ENCODE measurements at regions not wholly inside any gene's neighbourhood (a gene's known extent, or its start where the extent isn't known, plus 50 kb on each side); places are given as distances from the start of the nearest gene placed in this dataset.
"Not testable (repeated sequence)": the region's sequence is repeated elsewhere in the genome, so short reads cannot be mapped to it uniquely, and the experiment has no call there.

DNA sequence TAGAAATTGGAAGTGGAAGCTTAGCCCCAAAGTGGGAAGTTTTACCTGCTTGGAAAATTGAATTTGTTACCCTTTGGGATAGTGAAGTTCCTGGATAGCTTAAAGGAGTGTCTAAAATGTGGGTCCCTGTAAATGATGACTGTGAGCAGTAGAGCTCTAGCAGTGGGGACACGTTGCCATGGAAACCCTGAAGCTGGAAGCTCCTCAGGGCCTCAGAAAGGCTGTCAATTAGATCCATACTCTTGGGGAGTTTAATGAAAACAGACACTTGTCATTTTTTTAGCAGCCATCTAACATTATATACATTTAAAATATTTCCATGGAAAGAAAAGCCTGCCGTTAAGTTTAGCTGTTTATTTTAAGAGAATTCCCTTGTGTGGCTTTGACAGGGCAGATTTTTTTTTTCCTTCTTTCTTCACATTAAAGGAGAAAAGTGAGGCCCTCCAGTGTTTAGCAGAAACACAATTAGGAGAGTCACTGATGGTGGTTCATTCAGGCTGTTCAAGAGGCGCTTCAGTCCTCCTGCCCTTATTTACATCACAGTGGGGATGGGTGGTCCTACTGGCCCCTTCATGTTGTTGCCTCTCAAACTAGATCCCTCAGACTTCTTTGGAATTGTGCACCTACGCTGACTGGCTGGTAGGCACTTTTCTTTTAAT is 518.4 kb downstream of the CCSER2 start:
- DNase-seq (ENCODE audit: low read depth) = no peak

DNA sequence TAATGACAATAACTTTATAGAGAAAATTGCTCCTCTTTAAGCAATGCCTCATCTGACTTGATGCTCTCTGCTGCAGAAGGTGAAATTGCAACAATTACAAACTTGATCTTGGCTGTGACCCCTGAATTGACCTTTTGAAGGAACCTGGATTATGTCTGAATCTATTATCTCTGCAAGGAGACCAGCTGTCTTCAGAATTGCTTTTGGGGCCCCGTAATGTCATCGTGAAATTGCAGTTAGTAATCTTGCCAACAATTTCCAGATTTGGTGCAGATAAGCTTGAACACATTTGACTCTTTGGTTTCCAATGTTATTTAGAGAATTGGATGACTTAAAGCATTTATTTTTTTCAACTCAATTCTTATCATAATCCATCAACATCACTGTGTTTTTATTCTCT is 520.6 kb downstream of the CCSER2 start:
- DNase-seq (ENCODE audit: low read depth) = no peak

DNA sequence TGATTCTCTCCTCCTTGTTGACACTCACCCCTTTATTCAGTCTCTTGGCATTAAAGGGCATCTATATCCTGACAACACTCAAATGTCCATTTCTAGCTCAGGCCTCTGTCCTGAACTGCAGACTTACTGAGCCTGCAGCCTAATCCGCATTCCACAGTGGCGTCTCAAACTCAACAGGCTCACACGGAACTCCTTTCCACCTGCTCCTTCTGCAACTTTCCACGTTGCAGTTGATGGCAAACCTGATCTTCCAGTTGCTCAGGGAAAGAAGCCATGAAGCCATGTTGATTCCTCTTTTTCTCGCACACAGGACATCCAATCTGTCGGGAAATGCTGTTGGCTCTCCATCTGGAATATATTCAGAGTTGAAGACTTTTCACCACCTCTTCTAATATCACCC is 522.4 kb downstream of the CCSER2 start:
- no peak for DNase-seq (ENCODE audit: low read depth)

DNA sequence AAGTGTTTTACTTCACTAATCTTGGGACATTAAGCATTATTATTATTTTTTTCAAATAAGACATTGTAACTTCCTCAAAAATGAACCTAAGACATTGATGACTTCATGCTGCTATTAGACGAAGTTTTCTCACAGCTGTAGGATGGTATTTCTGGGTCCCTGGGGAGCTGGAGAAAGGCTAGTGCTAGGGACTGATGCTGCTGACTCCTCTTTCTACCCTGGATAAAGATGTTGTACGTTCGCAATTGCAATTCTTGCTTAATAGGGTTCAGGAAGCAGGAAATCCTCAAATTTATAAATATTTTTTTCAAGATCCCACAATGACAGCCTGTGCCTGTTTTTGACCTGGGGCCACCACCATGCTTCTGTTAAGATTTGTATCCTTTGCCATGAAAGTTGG is 526.0 kb downstream of the CCSER2 start:
- no peak for DNase-seq (ENCODE audit: low read depth)

GRCh38 chr10:84860855-84861254 is 532.5 kb downstream of the CCSER2 start:
- no peak for DNase-seq (ENCODE audit: low read depth)

DNA sequence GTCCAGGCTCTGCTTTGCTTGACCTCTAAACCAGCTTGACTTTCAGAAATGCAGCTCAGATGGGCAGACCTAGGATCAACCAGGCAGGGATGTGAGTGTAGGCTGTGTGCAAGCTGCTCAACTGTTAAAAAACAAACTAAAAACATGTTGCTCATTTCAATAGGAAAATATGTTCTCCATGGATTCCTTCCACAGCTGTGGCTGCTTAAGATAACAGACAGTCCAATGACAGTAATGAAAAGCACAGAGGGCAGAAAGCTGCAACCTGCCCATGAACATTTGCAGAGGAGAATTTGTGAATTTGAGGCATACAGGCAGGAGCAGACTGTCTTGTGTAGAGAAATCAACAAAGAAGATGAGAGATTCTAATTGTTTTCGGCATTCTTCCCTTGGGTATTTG is 534.2 kb downstream of the CCSER2 start:
- DNase-seq (ENCODE audit: low read depth) = no peak

DNA sequence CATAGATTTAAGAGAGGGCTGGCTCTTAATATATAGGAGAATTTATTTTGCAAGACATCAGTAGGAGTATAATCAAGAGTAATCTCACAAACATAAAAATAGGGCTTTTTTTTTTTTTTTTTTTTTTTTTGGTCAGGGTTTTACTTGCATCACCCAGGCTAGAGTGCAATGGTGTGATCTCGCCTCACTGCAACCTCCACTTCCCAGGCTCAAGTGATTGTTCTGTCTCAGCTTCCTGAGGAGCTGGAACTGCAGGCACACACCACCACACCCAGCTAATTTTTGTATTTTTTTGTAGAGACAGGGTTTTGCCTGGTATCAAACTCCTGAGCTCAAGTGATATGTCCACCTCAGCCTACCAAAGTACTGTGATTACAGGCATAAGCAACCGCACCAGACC is 535.3 kb downstream of the CCSER2 start:
- DNase-seq (ENCODE audit: low read depth) = no peak

- DNase-seq (ENCODE audit: low read depth) = no peak
Observed at GRCh38 chr10:84876116-84876999, 548.0 kb downstream of the CCSER2 start.

DNA sequence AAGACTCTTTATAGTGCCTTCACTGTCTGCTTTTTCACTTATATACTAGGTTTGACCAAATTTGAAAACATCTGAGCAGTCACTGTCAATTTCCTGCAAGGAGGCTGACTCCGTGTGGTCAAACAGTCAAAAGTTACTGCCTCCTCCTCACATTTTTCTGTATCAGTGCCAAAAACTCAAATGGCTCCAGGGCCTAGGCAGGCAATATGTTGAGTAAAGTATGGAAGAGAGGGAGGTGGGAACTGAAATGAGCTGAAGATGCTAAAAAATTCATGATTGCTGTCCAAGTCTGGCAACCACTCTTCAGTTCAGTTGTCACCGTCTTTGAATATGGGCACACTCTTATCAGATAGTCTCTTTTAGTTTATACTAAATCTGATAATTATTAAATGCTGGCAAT is 551.6 kb downstream of the CCSER2 start:
- no peak for DNase-seq (ENCODE audit: low read depth)

- not testable (repeated sequence) for DNase-seq (ENCODE audit: low read depth)
Observed at GRCh38 chr10:84881696-84882095, 553.3 kb downstream of the CCSER2 start.

GRCh38 chr10:84890706-84891105 is 562.3 kb downstream of the CCSER2 start:
- no peak for DNase-seq (ENCODE audit: low read depth)

GRCh38 chr10:84891631-84892030 is 563.2 kb downstream of the CCSER2 start:
- DNase-seq (ENCODE audit: low read depth) = no peak

DNA sequence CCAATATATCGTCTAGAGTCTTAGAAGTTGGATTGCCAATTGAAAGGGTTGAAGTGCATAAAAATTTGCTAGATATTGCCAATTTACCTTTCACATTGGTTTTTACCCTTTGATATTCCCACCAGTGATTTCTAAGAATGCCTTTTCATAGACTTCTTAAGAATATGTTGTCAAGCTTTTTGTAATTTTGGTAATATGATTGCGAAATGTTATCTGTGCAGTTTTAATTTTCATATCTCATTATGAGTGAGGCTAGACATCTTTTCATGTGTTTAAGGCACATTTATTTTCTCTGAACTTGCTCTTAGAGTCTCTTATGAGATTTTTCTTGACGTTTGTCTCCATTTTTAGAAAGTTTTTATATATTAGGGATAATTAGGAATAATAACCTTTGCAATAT is 567.2 kb downstream of the CCSER2 start:
- no peak for DNase-seq (ENCODE audit: low read depth)

DNA sequence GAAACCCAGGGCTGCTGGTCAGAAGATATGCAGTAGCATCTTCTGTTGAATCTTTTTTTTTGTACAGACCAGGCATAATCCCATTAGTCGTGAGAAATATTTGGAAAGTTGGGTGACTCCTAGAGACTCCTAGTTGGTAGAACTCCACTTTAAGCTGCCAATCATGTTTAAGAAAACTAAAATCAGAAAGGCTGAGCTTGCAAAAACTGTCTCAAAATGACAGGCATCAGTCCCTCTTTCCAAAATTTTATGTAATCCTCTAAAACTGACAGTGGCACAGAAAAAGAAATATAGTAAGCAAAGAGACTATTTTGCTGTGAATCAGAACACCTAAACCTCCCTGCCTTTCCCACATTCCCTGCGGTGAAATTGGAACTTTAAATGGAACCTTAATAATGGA is 568.5 kb downstream of the CCSER2 start:
- no peak for DNase-seq (ENCODE audit: low read depth)

DNA sequence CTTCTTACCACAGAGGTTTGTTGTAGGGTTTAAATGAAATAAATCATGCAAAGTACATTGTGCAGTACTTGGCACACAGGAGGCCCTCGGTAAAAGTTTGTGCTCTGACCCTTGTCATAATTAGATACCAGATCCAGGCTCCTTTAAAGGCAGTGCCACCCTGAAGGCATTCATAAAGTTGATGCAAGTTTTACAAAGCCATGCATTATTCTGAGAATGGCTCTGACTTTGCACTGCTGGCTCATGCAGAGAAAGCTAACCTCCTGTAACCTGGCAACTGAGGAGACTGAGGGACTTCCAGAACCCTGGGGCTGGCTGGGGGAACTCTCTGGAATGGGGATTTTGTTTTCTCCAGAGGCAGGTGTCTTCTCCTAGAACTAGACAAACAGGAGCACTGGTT is 570.9 kb downstream of the CCSER2 start:
- DNase-seq (ENCODE audit: low read depth) = no peak

- DNase-seq (ENCODE audit: low read depth) = no peak
Observed at GRCh38 chr10:84900141-84900540, 571.8 kb downstream of the CCSER2 start.

DNA sequence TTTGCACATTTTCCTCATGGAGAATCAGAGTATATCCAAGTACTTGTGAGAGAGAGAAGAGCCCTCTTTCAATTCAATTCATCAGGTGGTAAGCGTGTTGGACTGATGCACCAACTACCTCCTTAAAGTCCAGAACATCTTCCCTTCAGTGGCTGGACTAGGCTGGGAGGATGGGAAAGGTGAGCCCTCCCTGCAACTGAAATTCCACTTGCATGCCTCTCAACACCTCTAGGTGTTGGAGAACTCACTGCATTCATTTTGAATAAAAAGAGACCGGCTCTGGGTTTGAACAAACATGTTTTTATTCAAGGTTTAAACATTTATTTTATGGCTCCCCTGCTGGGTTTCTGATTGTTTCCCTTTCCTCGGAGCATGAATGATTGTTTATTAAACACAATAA is 573.5 kb downstream of the CCSER2 start:
- no peak for DNase-seq (ENCODE audit: low read depth)

DNA sequence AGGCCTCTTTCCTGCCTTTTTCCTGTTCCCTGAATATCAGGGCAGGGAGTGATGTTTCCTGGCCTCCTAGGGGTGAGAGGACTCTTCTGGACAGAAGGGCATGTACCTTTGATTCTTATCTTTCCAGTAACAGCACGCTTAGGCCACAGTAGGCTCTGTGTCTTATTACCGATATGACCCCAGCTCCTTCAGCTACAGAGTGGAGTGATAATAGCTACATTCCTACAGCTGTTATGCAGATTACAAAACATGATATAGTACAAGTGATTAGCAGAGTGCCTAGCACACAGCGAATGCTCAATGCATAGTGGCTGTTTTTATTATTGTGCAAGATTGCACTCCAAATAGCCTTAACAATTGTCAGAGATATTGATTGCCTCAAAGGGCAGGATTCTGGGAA is 574.2 kb downstream of the CCSER2 start:
- DNase-seq (ENCODE audit: low read depth) = no peak

- no peak for DNase-seq (ENCODE audit: low read depth)
Observed at GRCh38 chr10:84903320-84903719, 574.9 kb downstream of the CCSER2 start.

- DNase-seq (ENCODE audit: low read depth) = no peak
Observed at GRCh38 chr10:84907461-84908009, 579.1 kb downstream of the CCSER2 start.

- no peak for DNase-seq (ENCODE audit: low read depth)
Observed at GRCh38 chr10:84908491-84908890, 580.1 kb downstream of the CCSER2 start.

- no peak for DNase-seq (ENCODE audit: low read depth)
Observed at GRCh38 chr10:84921701-84922100, 593.3 kb downstream of the CCSER2 start.

DNA sequence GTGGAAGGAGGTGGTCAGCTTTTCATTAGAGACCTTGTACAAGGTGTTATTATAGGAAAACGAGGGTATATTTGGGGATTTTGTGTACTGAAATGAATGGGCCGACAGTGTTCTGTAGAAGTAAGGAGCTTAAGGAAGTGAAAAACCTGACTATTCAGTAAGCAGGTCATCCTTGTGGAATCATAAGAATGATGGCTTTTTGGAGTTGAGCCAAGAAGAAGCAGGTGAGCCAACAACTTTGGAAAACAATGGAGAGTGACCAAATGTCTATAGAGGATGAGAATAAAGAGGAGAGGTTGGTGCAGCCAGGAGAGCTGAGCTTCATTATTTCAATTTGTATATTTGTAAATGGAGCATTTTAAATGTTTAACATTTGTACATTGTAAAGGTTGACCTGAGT is 595.7 kb downstream of the CCSER2 start:
- no peak for DNase-seq (ENCODE audit: low read depth)
